Choroid plexus epithelial cell (primary cell): ENCODE measurements at regions not wholly inside any gene's neighbourhood (a gene's known extent, or its start where the extent isn't known, plus 50 kb on each side); places are given as distances from the start of the nearest gene placed in this dataset.
A peak's percentile ranks its signal among the peaks of the same experiment; 100 is the strongest.

Experiments
- DNase-seq: peaks from one replicate; pipeline ENCODE4 v3.0.0-alpha.2; 2010; ENCODE audit warnings: low read depth
- H3K4me3 ChIP-seq: 2 replicates; pipeline ENCODE4 v1.5.1; 2011; ENCODE audit warnings: low read depth, mild to moderate bottlenecking, control low read depth, low read length, moderate library complexity
- CTCF ChIP-seq: conservative IDR thresholded peaks from 2 replicates; pipeline ENCODE4 v1.5.1; 2011; ENCODE audit warnings: low read depth, mild to moderate bottlenecking, control low read depth, inconsistent platforms, low read length, moderate library complexity

GRCh38 chr3:182709306-182709705 is 84.0 kb upstream of the ATP11B start:
- H3K4me3 ChIP-seq, result no peak overlapping the region
- no peak for TF ChIP-seq CTCF
- DNase-seq, result no peak

- TF ChIP-seq CTCF, result peak; percentile 59
- DNase-seq, result peak; percentile 49
- no peak overlapping the region for H3K4me3 ChIP-seq
Observed at GRCh38 chr3:182710557-182711157, 82.6 kb upstream of the ATP11B start.

GRCh38 chr3:182711261-182711683 is 82.0 kb upstream of the ATP11B start:
- TF ChIP-seq CTCF, result no peak
- no peak overlapping the region for H3K4me3 ChIP-seq
- no peak for DNase-seq

GRCh38 chr3:182711853-182712252 is 81.5 kb upstream of the ATP11B start:
- no peak for DNase-seq
- TF ChIP-seq CTCF, result no peak
- no peak overlapping the region for H3K4me3 ChIP-seq

- DNase-seq, result no peak
- TF ChIP-seq CTCF, result no peak
- H3K4me3 ChIP-seq, result no peak overlapping the region
Observed at GRCh38 chr3:182713111-182713510, 80.2 kb upstream of the ATP11B start.

- no peak overlapping the region for H3K4me3 ChIP-seq
- TF ChIP-seq CTCF, result peak; percentile 71
- DNase-seq, result peak; percentile 88
Observed at GRCh38 chr3:182713743-182714517, 79.4 kb upstream of the ATP11B start.

GRCh38 chr3:182715006-182715405 is 78.3 kb upstream of the ATP11B start:
- no peak for TF ChIP-seq CTCF
- DNase-seq, result no peak
- H3K4me3 ChIP-seq, result no peak overlapping the region
